NCI-H1436 (cell line): ENCODE measurements at regions not wholly inside any gene's neighbourhood (a gene's known extent, or its start where the extent isn't known, plus 50 kb on each side); places are given as distances from the start of the nearest gene placed in this dataset.

ENCODE experiments used
- DNase-seq: peaks from one replicate; lab custom pipeline; 2025; lab: John Stamatoyannopoulos, UW

DNA sequence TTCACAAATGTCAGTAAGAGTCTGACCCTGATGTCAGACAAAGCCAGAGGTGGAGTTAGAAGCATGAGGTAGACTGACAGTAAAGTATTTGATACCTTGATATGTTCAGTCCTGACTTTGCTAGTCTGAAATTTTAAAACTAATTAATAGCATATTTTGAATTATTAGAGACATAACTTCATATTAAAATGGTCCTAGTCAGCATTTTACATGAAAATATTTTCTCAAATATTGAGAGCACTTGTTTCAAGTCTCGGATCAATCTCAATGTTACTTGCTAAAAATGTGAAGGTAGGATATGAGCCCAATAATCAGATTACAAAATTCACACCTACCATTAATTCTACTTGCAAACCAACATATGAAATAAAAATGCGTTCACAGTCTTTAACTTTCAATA lies 58.1 kb upstream of the TTC14 start:
- no peak for DNase-seq

DNA sequence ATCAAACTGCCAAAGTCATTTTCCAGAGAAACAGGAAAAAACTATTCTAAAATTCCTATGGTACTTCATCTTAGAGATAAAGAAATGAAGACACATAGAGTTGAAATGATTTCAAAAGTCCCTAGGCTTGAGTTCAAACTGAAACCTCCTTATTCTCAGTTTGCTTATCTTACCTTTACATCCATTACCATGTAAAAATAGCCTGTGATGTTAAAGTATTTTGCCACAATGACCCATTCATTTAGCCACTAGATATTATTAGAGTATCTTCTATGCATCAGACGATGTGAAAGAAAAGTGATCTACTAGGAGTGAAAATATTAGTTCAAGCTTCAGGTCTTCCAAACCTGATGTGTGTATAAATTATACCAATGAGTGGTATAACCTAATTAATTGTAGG lies 55.1 kb upstream of the TTC14 start:
- no peak for DNase-seq

DNA sequence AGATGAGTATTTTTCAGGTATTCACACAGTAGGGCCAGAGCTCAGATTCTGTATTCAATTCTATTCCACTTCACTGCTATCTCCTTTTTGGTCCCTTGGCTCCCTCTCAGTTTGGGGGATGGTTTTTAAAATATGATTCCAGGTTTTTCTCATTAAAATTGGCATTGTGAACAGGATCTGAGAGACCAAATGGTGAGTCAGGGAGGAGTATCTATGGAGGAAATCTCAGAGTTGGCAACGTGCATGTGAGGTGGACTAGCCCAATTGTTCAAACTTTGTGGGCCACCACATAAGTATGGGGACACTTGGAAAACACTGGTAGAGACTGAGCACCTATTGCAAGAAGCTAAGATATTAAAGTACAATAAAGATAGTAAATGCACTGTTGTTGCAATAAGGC lies 53.9 kb upstream of the TTC14 start:
- DNase-seq, result no peak
